COR-L47 (cell line): ENCODE measurements at regions not wholly inside any gene's neighbourhood (a gene's known extent, or its start where the extent isn't known, plus 50 kb on each side); places are given as distances from the start of the nearest gene placed in this dataset.

Source experiments
- DNase-seq: peaks from one replicate; lab custom pipeline; 2025; lab: John Stamatoyannopoulos, UW

DNA sequence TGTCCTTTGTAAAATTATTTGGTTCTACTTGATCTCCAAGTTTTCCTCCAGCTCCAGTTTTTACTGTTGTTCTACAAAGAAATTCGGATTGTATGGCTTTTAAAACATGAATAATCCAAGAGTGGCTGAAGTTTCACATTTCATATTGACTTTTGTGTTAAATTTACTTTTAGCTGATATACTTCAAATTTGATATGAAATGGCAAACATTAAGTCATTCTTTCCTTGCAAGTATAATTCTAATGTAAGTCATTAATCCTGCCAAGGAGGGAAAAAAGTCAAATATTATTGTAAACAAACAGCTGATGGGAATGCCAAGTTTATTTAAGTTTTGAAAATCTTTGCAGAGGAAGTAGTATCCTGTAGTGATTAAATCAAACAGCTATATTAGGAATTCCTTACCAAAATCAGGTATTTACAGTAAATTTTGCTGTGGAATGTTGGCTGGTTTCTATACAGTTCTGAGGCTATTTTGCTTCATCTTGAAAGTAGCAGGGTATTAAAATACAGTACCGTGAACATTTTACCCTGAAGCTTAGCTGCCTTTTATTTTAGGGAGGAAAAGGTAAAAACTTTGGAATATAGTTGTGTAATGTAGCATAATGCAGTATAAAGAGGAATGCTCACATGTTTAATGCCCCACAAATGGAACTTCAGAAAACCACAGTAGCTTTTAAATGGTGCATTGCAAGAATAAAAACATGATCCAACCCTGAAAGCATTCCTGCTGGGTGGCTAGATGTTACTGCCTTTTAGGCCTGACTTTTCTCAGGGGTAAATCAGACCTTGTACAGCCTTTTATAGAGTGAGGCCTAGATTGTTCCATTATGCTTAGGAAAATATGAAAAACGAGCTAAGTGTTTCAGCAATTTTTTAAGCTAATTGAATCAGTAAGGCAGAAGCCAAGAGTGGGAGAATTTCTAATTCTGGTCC, 62.7 kb upstream of the NT5C1B start:
- DNase-seq: no peak

DNA sequence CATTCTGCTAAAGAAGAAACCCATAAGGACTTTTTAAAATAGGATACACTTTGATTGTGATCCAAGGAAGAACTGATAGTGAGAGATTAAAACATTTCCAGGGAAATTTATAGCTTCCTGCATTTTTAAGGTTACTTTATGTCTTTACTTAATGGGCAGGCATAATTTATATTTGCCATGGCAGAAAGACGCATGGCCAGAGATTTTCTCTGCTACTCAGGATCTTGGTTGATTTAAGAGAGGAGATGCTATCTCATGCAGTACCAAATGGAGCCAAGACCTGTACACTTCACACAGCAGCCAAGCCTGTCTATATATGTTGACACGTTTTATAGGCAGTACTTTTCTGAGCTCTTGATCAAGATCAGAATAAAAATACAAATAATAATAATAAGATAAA, 60.9 kb upstream of the NT5C1B start:
- no peak for DNase-seq

GRCh38 chr2:18649502-18650135, 60.2 kb upstream of the NT5C1B start:
- no peak for DNase-seq

DNA sequence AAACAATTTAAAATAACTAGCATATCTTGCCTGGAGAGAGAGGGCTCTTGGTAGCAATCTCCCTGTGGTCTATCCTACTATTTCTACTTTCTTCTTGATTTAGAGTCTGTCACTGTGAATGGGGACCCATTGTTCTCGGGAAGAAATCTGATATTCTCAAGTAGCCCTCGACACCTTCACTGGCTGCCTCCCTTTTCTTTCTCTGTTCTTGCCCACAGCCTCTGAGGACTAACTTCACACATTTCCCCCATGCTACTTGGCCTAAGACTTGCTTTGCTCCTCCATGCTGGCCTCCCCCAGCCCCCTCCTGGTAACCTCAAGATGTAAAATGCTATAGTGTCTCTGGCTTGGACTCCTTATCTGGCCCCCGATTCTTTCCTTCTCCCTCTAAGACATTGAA, 58.8 kb upstream of the NT5C1B start:
- DNase-seq: no peak

- DNase-seq: no peak
These were observed 58.4 kb upstream of the NT5C1B start for GRCh38 chr2:18647731-18648130.

DNA sequence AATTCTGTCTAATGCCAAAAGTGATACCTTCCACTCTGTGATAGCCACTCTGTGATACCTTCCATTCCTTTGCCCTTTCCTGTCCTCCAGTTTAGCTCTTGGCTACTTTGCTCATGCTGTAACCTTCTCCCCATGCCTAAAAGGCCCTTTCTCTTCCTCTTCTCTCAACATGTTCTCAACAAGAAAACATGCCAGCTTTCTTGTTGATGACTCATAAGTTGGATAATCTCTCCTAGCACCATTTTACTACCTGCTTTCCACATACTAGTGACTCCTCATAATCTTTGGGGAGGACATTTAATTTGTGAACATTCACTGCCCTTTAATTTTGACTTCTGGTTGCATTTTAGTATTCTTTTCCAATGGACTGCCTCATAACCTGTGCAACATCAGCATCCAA, 55.9 kb upstream of the NT5C1B start:
- DNase-seq: no peak

DNA sequence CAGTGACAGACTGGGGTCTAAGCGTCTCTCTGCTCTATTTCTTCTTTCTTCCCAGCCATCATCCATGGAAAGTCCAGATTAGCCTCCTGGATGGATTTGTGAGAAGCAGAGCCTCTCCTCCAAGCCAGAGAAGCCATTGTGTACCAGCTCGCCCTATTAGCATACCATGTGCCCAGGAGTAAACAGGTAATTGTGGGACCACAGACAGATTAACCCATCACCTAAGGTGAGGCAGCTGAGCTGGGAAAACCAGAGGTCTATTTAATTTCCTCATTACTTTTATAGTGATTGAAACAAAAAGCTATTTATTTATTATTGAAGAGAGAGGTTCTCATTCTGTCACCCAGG, 54.7 kb upstream of the NT5C1B start:
- DNase-seq: no peak

DNA sequence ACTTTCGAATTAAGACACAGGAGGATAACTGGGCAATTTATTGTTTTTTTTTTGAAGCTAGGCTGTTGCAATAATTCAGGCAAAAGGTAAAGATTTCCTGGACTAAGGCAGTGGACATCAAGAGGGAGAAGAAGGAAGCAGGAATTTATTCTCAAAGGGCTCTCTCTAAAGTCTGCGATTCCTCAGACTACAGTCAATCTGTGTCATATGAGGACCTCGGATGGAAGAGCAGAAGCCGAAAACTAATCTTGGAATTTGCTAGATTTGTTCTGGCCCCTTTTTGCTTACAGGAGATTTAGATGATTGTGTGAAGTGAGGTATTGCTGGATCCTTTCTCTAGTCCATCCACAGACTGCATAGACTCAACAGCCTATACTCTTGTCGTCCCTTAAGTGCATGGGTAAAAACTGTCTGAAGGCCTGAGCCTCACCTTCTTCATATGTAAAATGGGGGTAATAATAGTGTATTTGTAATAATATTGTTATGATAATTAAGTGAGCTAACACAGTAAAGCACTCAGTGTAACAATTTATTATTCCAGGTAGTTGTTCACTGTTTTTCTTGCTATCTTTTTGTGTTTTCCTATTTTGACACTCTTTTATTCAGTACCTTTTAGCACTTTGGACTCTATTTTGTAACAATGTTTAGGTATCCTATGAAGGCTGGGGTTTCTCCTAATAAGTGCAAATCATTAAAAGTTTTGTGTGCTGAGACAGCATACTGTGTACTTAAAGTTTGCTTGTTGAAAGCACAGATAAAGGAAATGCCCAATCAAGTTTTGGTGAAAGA, 54.2 kb upstream of the NT5C1B start:
- no peak for DNase-seq

DNA sequence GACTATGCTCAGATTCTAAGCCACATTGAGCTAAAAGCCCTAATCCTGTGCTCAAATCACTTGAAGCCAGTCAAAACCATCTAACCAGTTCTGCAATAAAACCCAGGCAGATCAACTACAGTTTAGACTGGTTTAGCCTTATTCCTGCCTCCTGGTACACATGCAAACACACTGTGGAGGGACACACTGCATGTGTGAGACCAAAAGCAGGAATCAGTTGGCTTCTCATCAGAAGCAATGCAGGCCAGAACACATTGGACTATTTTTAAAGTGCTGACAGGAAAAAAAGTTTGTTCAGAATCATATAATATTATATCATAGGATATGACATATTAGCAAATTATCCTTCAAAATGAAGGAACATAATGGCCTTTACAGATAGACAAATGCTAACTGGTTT, 52.5 kb upstream of the NT5C1B start:
- DNase-seq: no peak

- DNase-seq: no peak
These were observed 50.5 kb upstream of the NT5C1B start for GRCh38 chr2:18639756-18640453.
